ENCODE measurements at regions not wholly inside any gene's neighbourhood (a gene's known extent, or its start where the extent isn't known, plus 50 kb on each side); places are given as distances from the start of the nearest gene placed in this dataset.
A peak's percentile ranks its signal among the peaks of the same experiment; 100 is the strongest.

- DNase-seq (ENCODE audit: low read depth): no peak
Observed at GRCh38 chr6:9484686-9485085, 930.2 kb downstream of the TFAP2A start.

DNA sequence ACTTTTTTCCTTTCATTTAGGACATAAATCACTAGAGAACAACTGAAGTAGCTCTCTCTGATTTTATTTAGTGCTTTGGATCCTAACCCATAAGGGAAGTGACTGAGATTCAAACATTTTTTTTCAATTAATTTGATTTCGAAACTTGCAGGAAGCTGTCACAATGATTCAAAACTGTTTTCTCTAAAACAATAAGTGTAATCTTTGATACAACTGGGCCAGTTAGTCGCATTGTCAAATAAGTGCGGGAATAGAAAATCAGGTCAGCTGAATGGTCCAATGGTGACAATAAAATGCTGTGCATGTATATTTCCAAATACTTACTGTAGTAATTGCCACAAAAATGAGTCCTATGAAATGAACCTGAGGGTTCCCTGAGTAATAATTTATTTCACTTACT lies 930.8 kb downstream of the TFAP2A start:
- DNase-seq (ENCODE audit: low read depth): no peak

DNA sequence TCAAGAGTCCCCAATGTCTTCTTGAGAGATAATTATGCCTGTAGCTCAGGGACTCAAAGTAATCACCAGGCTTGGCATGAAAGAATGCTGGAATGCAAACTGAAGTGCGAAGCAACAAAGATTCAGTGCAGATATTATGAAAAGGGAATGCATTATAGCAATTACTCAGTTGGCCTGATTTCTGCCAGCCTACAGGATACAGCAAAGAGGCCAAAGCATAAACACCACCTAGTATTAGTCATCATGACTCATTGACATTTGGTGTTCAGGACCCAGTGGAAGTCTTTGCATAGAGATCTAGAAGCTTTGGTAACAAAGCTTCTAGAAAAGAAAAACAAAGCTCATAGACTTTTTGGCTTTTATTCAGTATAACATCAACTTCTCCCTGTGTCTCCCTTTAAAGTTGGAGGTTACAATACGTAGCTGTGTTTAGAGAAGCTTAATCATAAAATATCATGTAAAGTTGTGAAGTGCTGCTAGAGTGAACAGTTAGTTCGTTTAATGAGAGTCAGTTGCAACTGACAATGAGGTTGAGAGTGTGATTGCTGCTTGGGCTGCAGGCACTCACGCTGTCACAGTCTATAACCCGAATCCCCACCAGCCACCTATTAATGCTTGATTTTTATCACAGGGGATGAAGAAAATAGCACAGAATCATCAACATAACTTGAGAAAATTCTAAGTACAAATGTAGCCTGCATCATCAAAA lies 932.7 kb downstream of the TFAP2A start:
- peak; percentile 92 for DNase-seq (ENCODE audit: low read depth)

DNA sequence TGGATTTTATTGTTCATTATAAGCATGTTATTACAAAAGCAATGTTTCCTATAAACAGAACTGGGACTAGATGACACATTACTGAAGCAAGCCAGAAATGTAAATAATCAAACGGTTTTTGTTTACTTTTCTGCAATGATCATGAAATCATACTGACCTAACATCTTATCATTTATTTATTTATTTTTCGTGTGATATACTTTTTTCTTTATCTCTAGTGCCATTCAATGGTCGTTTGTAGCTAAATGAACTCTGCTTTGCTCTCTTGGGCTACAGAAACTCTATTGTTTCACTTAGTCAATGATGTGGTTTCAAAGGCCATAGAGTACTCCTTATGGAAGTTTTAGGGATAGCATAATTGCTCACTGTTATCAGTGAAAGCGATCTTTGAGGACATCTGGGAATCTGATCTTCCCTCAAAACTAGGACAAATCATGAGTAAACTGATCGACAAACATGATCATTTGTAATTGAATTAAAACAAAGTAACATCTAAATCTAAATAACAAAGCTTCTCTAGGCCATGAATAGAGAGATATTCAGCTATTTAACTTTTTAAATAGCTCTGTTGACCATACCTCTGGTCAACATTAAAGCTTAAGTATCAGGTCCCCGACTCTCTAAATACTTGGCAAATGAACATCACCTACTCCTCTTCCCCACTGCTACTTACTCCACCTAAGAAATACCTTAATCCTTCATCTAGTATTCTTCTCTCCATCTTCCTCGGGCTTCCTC lies 933.4 kb downstream of the TFAP2A start:
- DNase-seq (ENCODE audit: low read depth): no peak

- no peak for DNase-seq (ENCODE audit: low read depth)
Observed at GRCh38 chr6:9468277-9468676, 946.6 kb downstream of the TFAP2A start.

- peak; percentile 71 for DNase-seq (ENCODE audit: low read depth)
Observed at GRCh38 chr6:9467741-9468140, 947.1 kb downstream of the TFAP2A start.

DNA sequence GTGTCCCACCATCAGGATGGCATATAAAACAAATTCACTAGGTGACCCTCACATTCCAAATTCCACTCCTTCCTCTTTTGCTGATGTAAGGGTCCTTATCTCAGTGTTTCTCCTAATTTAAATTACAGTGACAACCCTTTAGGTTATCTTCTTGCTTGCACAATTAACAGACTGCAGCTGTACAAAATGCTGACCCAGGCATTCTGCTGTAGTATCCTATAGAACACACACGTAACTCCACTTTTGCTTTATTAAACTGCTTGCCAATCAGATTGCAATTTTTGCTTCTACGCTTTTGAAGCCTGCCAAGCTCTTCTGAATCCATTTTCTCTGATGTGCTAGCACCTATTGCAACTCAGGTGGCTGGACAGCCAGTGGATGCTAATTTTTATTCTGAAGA lies 950.3 kb downstream of the TFAP2A start:
- no peak for DNase-seq (ENCODE audit: low read depth)

DNA sequence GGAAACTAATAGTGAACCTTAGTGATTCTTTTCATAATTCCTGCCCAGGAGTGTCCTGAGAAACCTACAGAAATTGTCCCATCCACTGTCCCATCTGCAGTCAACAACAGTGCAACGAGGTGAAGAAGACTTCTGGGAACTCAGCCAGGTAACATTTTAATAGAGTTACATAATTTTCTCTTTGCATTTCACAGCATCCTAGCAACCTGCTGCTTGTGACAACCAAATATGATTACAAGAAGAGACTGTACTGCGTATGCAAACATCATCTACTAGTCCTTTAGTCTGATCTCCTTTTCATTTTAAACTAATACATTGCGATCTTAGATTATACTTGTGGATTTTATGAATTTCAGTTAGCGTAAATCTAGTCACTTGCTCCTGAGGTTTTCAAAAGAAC lies 951.6 kb downstream of the TFAP2A start:
- DNase-seq (ENCODE audit: low read depth): no peak

- DNase-seq (ENCODE audit: low read depth): no peak
Observed at GRCh38 chr6:9461188-9461587, 953.7 kb downstream of the TFAP2A start.

GRCh38 chr6:9458424-9458823 lies 956.5 kb downstream of the TFAP2A start:
- DNase-seq (ENCODE audit: low read depth): no peak

- peak; percentile 21 for DNase-seq (ENCODE audit: low read depth)
Observed at GRCh38 chr6:9455864-9456658, 958.8 kb downstream of the TFAP2A start.

DNA sequence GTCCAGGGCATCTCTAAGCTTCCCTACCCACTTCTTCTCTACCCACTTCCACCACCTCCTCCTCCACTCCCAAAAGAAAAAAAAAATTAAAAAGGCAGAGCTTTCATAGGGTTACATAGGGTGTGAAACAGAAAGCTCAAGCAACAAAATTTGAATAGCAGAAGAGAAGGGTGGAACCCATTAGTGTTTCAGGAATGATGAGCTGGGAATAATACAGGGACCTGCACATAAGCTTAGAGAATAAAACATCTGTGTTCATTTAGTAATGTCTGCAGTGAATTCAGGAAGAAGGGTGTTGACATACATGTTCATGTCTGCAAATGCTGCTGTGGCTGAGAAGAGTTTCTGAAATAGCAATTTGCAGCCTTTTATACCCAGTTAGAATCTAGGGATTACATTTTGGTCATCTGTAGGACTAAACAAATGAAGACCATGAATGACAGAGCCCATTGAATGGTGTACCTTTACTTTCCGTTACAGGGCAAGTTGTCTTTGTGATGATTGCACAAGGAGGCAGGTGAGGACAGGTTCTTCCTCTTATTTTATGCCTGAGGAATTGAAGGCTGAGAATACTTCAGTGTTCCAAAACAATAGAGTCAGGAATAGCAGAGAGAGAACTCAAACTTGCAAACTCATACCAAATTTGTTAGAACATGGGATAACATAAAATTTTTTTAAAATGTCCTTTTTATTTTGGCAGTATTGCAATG lies 975.1 kb downstream of the TFAP2A start:
- no peak for DNase-seq (ENCODE audit: low read depth)

- DNase-seq (ENCODE audit: low read depth): no peak
Observed at GRCh38 chr6:9437836-9438235, 977.0 kb downstream of the TFAP2A start.

- DNase-seq (ENCODE audit: low read depth): no peak
Observed at GRCh38 chr6:9435281-9435680, 979.6 kb downstream of the TFAP2A start.

GRCh38 chr6:9431945-9432344 lies 982.9 kb downstream of the TFAP2A start:
- DNase-seq (ENCODE audit: low read depth): no peak

DNA sequence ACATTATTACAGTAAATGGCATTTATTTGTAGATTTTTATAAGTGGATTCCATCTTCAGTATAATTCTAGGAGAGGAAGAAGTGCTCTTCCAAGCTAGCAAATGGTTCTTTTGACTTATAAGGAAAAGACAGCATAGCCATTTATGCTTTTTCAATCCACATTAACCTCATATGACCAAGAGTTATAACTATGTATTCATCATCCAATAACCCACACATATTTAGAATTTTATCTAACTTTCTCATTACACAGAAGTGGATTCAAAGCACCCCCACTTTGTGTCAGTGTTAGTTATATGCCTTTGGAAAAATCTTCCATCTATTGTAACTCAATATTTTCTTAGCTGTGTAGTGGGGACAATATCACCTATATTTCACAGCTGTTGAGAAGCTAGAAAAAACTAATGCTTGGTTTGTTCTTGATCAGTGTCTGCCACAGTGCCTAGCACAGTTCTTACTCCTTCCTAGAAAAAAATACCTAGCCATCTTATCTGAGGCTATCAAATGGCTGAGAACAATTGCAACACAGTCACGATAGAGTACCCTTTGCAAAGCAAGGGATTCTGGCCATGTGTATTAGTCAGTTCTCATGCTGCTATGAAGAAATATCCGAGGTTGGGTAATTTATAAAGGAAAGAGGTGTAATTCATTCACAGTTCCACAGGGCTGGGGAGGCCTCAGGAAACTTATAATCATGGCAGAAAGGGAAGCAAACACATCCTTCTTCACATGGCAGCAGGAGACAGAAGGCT lies 986.3 kb downstream of the TFAP2A start:
- DNase-seq (ENCODE audit: low read depth): no peak

- no peak for DNase-seq (ENCODE audit: low read depth)
Observed at GRCh38 chr6:9422138-9422537, 986.8 kb upstream of the SLC35B3 start.

DNA sequence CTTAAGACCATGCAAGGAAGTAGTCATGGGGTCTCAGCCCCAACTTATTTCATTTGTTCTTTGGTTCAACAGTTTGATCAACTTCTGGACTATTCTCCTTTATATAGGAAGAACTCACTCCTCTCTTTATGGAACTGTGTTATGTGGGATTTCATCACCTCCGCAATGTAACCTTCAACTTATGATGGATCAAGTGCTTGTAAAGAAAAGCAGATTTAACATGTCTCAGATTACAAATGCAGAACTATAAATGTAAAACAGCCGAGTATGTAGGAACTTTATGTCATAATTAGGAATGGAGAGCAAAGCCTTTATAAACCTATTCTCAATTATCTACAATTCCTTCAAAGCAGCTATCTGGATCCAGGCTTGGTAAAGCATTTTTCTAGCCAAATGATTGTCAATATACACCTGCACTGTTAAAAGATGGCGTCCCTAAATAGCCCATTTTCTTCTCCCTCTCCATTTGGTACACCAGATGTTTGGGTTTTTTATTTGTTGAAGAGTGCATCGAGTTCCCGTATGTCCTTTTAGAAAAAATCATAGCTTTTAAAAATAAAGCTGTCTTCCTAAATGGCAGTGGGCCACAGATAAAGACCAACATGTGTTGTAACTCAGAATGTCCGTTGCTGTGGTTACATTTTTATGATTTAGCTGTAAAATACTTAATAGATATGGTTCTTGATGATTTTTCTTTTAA lies 985.1 kb upstream of the SLC35B3 start:
- no peak for DNase-seq (ENCODE audit: low read depth)

DNA sequence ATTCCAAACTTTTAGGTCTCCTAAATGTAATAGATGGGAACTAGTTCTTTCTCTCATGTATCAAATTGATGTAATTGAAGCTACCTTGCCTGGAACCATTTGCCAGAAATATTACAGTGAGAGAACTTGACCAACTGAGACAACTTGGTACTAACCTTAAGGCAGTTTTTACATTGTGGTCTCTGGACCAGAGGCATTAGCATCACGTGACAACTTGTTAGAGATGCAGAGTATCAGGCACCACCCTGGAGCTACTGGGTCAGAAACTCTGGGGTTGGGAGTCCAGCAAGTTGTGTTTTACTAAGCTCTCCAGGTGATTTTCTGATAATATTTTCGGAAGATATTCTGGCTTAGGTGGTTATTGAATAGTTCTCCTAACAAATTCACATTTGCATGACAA lies 982.1 kb upstream of the SLC35B3 start:
- no peak for DNase-seq (ENCODE audit: low read depth)

GRCh38 chr6:9412951-9413559 lies 977.7 kb upstream of the SLC35B3 start:
- DNase-seq (ENCODE audit: low read depth): peak; percentile 68

Data from Daoy (cell line).